HepG2 (cell line): ENCODE measurements at regions not wholly inside any gene's neighbourhood (a gene's known extent, or its start where the extent isn't known, plus 50 kb on each side); places are given as distances from the start of the nearest gene placed in this dataset.

Experiments used
- ATAC-seq: fragments of 200-7000 bp; cut with Tn5 transposase; 3 replicates; pipeline ENCODE4 v1.9.1; 2020; ENCODE audit warnings: mild to moderate bottlenecking, moderate library complexity
- BruUV-seq: library from RNA; stranded (reverse); fragments of 400-500 nt; replicated peaks from 2 replicates; lab custom pipeline; 2021; lab: Mats Ljungman, UMichigan
- CTCF ChIA-PET: fragments of 300-600 bp; formaldehyde crosslinking; extraction: SDS; loops from one replicate; lab custom pipeline; 2021; ENCODE audit warnings: low total read pairs, inconsistent platforms, low intra/inter-chr PET ratio; lab: Yijun Ruan, JAX
- POLR2A ChIA-PET: fragments of 350-600 bp; sonication (Branson Sonifier 250); formaldehyde crosslinking; loops from one replicate; lab custom pipeline; 2020; ENCODE audit warnings: antibody characterized with exemption, inconsistent platforms; lab: Yijun Ruan, JAX
- DNase-seq: peaks from one replicate; pipeline ENCODE4 v3.0.0-alpha.2; 2015; ENCODE audit warnings: low spot score
- FAIRE-seq: peaks from 3 replicates; lab custom pipeline; 2011; peaks lifted over from hg19 to GRCh38; lab: Jason Lieb, UNC
- H2AFZ ChIP-seq: one replicate; pipeline ENCODE4 v1.6.1; 2011; ENCODE audit warnings: low read length, inconsistent platforms
- H3K27ac ChIP-seq: fragments of 300-600 bp; 3 replicates; pipeline ENCODE4 v1.8.0; 2011; ENCODE audit warnings: mixed run types, mild to moderate bottlenecking, mixed read lengths, low read length, inconsistent platforms; ENCODE audit not compliant: insufficient read depth; ENCODE audit errors: extremely low read length
- H3K27me3 ChIP-seq, 2 experiments: fragments of 200-600 bp in 1 of 2; 2 replicates in 1 of 2; 3 replicates in 1 of 2; pipeline versions ENCODE4 v1.6.0 to v1.8.0; 2011; ENCODE audit warnings: low read length in 2 of 2, mild to moderate bottlenecking in 2 of 2, moderate library complexity in 2 of 2, inconsistent platforms in 1 of 2; ENCODE audit not compliant: insufficient read depth in 2 of 2, control insufficient read depth in 1 of 2
- H3K36me3 ChIP-seq, 2 experiments: fragments of 200-600 bp in 1 of 2; replicated peaks in 1 of 2; 2 replicates in 1 of 2; 3 replicates in 1 of 2; pipeline versions ENCODE4 v1.5.1 to v1.8.0; 2011; ENCODE audit warnings: low read length in 2 of 2, inconsistent platforms in 1 of 2; ENCODE audit not compliant: insufficient read depth in 2 of 2, control insufficient read depth in 1 of 2
- H3K4me1 ChIP-seq: 2 replicates; pipeline ENCODE4 v1.5.1; 2012; ENCODE audit warnings: low read length, inconsistent platforms; ENCODE audit not compliant: insufficient read depth
- H3K4me2 ChIP-seq: 2 replicates; pipeline ENCODE4 v1.6.0; 2011; ENCODE audit warnings: low read depth, low read length, inconsistent platforms
- H3K4me3 ChIP-seq, 3 experiments: fragments of 200-600 bp in 1 of 3; sonication (generic), shearing (Covaris generic) in 1 of 3; replicated peaks in 1 of 3; 2 replicates each; pipeline ENCODE4 v1.5.1; 2011 to 2016; ENCODE audit warnings: low read length in 3 of 3, inconsistent platforms in 2 of 3, low read depth in 2 of 3, mild to moderate bottlenecking in 2 of 3, control low read depth in 1 of 3, mixed read lengths in 1 of 3; ENCODE audit not compliant: insufficient read depth in 1 of 3
- H3K79me2 ChIP-seq: one replicate; pipeline ENCODE4 v1.6.1; 2011; ENCODE audit warnings: low read length, inconsistent platforms; ENCODE audit not compliant: insufficient read depth
- H3K9ac ChIP-seq: 2 replicates; pipeline ENCODE4 v1.6.0; 2011; ENCODE audit warnings: mild to moderate bottlenecking, low read depth, low read length, inconsistent platforms; ENCODE audit not compliant: insufficient read depth
- H3K9me3 ChIP-seq: 2 replicates; pipeline ENCODE4 v1.5.1; 2012; ENCODE audit warnings: mild to moderate bottlenecking, low read length
- H4K20me1 ChIP-seq: 2 replicates; pipeline ENCODE4 v1.6.0; 2011; ENCODE audit warnings: inconsistent platforms, mild to moderate bottlenecking, low read length, moderate library complexity; ENCODE audit not compliant: insufficient read depth
- JUNB ChIP-seq: sonication (generic); formaldehyde crosslinking; IDR thresholded peaks from 2 replicates; pipeline ENCODE4 v1.8.0; 2022; ENCODE audit warnings: missing genetic modification reagents, mild to moderate bottlenecking, borderline replicate concordance
- MAFF ChIP-seq: IDR thresholded peaks from 2 replicates; pipeline ENCODE4 v1.6.1; 2011; ENCODE audit warnings: low read depth, low read length, improper control_type of control experiment
- MAFK ChIP-seq, 2 experiments: IDR thresholded peaks in 1 of 2; conservative IDR thresholded peaks in 1 of 2; 2 replicates each; pipeline ENCODE4 v1.6.1; 2011; ENCODE audit warnings: improper control_type of control experiment in 2 of 2, low read length in 2 of 2
- MXD4 ChIP-seq: IDR thresholded peaks from 2 replicates; pipeline ENCODE4 v1.6.1; 2016; ENCODE audit warnings: mild to moderate bottlenecking, missing biosample characterization, missing genetic modification reagents
- YEATS2 ChIP-seq: sonication (generic); formaldehyde crosslinking; IDR thresholded peaks from 2 replicates; pipeline ENCODE4 v1.4.0; 2020; ENCODE audit warnings: missing genetic modification reagents, borderline replicate concordance
- ZNF781 ChIP-seq: sonication (generic); formaldehyde crosslinking; IDR thresholded peaks from 2 replicates; pipeline ENCODE4 v1.5.1; 2020; ENCODE audit warnings: borderline replicate concordance, mild to moderate bottlenecking, missing genetic modification reagents; ENCODE audit errors: not compliant biosample characterization
- WGBS: methylation state at CpG from one replicate; pipeline ENCODE4 v1.1.6; 2017; ENCODE audit warnings: low lambda C conversion rate; 5-methylcytosine and 5-hydroxymethylcytosine counted together
- in situ Hi-C: cut with HindIII; loops from 2 replicates; pipeline ENCODE4 v1.10.0; 2017; ENCODE audit warnings: low pct_unique_long_range_greater_than_20kb; ENCODE audit not compliant: extremely low pct_ligation_motif_present
- intact Hi-C: fragments of 100-400 bp; cut with micrococcal nuclease; formaldehyde crosslinking; loops from one replicate; pipeline ENCODE4 v1.10.0; 2022; ENCODE audit not compliant: unreplicated experiment

- no peak overlapping the region for H3K4me2 ChIP-seq
- no TSS peak for BruUV-seq
- WGBS, result 4% methylated on average over 2 of the region's 2 CpGs
- H3K27ac ChIP-seq, result no peak overlapping the region
- intact Hi-C loops (no loop called here), in situ Hi-C loops (no loop called here)
- H3K79me2 ChIP-seq, result no peaks in the 10 kb centered on the region
- H3K4me3 ChIP-seq, result no peak overlapping the region
- POLR2A ChIA-PET, result no interaction called here
- no peaks in the 10 kb centered on the region for H3K36me3 ChIP-seq
- no peaks in the 10 kb centered on the region for H4K20me1 ChIP-seq
- no peaks in the 10 kb centered on the region for H3K4me1 ChIP-seq
- H3K27me3 ChIP-seq, result no peaks in the 10 kb centered on the region
- H2AFZ ChIP-seq, result no peak overlapping the region
- no peaks in the 10 kb centered on the region for H3K9me3 ChIP-seq
- ATAC-seq, result no peak
- peak; percentile 63 to 72; a peak in 3 of 4 replicates for TF ChIP-seq MAFK (conservative IDR thresholded peaks at IDR 0.05 in 1 of 2, IDR thresholded peaks at IDR 0.05 in 1 of 2; ENCODE audit: low read length in 2 of 2)
- no peak for TF ChIP-seq ZNF781
- peak; percentile 65 for TF ChIP-seq MAFF
- TF ChIP-seq, all 625 proteins: peak for 2
- FAIRE-seq (no peak), DNase-seq (no peak)
- no peak overlapping the region for H3K9ac ChIP-seq
- CTCF ChIA-PET, result no interaction called here
Observed at GRCh38 chr18:66742832-66743231, 138.9 kb upstream of the CDH19 start.

GRCh38 chr18:66735933-66736332 lies 132.0 kb upstream of the CDH19 start:
- Histone ChIP-seq H3K9me3 (no peaks in the 10 kb centered on the region), H2AFZ (no peak overlapping the region), H3K79me2 (no peaks in the 10 kb centered on the region), H3K36me3 (no peaks in the 10 kb centered on the region), H3K4me2 (no peak overlapping the region), H3K4me3 (no peak overlapping the region), H4K20me1 (no peaks in the 10 kb centered on the region), H3K27ac (no peak overlapping the region), H3K9ac (no peak overlapping the region), H3K27me3 (no peaks in the 10 kb centered on the region), H3K4me1 (no peaks in the 10 kb centered on the region)
- BruUV-seq, result no TSS peak
- DNase-seq (no peak), ATAC-seq (no peak), FAIRE-seq (no peak)
- intact Hi-C loops (no loop called here), in situ Hi-C loops (no loop called here)
- TF ChIP-seq JUNB (CRISPR knock-in tag), result no peak
- no peak for TF ChIP-seq YEATS2
- no peak for TF ChIP-seq MXD4 (CRISPR knock-in tag)
- 4% methylated on average over 1 of the region's 1 CpG for WGBS
- CTCF ChIA-PET, result no interaction called here
- POLR2A ChIA-PET, result no interaction called here
